Keratinocyte (primary cell): ENCODE measurements at regions not wholly inside any gene's neighbourhood (a gene's known extent, or its start where the extent isn't known, plus 50 kb on each side); places are given as distances from the start of the nearest gene placed in this dataset.

Source experiments
- EZH2 ChIP-seq: IDR thresholded peaks from one replicate; pipeline ENCODE4 v1.6.1; 2012; ENCODE audit warnings: inconsistent platforms, mild to moderate bottlenecking, low read length, moderate library complexity
- TF ChIP-seq, protein P1 (sequence below), 3 experiments: IDR thresholded peaks in 1 of 3; conservative IDR thresholded peaks in 1 of 3; optimal IDR thresholded peaks in 1 of 3; 2 replicates in 2 of 3; 3 replicates in 1 of 3; pipeline versions ENCODE3 to v1.5.1; 2011; ENCODE audit warnings: low read length in 3 of 3, mild to moderate bottlenecking in 3 of 3, moderate library complexity in 2 of 3, control low read depth in 1 of 3, inconsistent platforms in 1 of 3; ENCODE audit not compliant: insufficient read depth in 2 of 3; ENCODE audit errors: extremely low read depth in 1 of 3

DNA sequence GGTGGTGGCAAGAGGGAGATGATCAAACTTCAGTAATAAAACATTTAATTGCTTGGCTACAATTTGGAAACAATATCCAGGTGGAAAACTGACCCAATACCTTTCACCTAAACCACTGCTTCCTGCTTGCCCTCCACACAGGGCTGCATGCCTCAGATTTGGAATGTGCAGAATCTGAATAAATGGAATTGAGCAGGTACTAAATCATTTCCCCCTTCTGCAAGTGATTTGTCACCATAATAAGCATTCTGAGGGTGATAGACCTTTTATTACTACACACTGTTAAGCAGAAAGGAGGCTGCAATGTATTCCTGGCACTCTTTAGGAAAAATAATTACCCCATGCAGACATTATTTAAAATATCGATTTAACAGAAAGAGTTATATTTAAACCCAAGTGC, 291.8 kb downstream of the IDS start:
- TF ChIP-seq, protein P1, sequence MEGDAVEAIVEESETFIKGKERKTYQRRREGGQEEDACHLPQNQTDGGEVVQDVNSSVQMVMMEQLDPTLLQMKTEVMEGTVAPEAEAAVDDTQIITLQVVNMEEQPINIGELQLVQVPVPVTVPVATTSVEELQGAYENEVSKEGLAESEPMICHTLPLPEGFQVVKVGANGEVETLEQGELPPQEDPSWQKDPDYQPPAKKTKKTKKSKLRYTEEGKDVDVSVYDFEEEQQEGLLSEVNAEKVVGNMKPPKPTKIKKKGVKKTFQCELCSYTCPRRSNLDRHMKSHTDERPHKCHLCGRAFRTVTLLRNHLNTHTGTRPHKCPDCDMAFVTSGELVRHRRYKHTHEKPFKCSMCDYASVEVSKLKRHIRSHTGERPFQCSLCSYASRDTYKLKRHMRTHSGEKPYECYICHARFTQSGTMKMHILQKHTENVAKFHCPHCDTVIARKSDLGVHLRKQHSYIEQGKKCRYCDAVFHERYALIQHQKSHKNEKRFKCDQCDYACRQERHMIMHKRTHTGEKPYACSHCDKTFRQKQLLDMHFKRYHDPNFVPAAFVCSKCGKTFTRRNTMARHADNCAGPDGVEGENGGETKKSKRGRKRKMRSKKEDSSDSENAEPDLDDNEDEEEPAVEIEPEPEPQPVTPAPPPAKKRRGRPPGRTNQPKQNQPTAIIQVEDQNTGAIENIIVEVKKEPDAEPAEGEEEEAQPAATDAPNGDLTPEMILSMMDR (optimal IDR thresholded peaks at IDR 0.05 in 1 of 3, IDR thresholded peaks at IDR 0.05 in 1 of 3, conservative IDR thresholded peaks at IDR 0.05 in 1 of 3; ENCODE audit: extremely low read depth in 1 of 3, insufficient read depth in 2 of 3, low read length in 3 of 3), result no peak
- no peak for TF ChIP-seq EZH2
